ENCODE measurements at regions not wholly inside any gene's neighbourhood (a gene's known extent, or its start where the extent isn't known, plus 50 kb on each side); places are given as distances from the start of the nearest gene placed in this dataset.

DNA sequence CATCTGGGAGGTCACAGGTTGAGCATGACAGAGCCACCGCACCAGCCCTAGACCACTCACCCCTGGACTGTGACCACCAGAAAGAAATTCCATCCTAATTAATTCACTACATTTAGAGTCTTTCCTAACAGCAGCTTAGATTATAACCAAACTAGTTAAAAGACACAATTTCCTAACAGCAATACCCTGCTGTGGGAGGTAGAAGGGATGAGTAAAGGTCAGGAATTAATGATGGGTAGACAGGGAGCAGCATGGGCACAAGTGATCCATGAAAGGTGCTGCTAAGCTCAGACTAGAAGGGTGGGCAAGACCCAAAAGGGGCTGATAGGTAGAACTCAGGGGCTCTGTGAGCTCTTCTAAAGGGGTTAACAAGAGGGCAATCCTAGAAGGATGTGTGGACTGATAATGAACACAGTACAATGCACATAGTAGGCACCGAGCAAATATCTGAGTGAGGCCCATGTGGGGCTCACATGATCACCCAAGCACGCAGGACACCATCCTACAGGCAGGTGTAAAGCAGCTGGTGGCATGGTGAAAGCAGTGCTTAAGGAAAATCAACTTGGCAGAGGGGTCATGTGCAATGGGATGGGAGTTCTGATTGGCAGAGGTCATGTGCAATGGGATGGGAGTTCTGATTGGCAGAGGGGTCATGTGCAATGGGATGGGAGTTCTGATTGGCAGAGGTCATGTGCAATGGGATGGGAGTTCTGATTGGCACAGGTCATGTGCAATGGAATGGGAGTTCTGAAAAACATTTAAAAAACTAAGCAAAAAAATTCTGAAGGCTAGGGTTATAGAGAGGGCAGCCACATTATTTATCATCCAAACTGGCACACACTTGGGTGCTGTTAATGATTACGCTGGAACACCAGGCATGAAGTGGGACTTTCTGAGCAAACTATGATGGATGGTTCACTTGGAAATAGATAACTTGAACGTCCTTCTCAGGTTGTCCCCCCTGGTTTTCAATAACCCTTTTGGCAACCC, 188.2 kb upstream of the FOXQ1 start:
- DNase-seq (ENCODE audit: low read depth), result no peak

DNA sequence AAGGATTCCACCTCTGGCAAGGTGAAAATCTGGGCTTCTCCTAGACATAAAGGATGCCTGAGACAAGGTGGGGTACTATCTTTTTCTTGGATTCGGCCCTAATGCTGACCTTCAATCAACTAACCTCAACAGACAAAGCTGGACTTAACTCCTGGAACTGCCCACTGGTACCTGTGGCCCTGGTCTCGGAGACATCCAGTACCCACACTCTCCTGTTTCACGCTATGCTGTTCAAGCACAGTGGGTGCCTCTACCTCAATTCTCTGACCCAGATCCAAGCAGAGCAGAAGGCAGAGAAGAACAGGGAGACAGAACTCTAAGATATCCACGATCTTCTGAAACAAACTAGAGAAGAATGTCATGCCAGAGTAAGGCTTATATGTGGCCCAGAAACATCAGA, 189.8 kb upstream of the FOXQ1 start:
- DNase-seq (ENCODE audit: low read depth), result no peak

DNA sequence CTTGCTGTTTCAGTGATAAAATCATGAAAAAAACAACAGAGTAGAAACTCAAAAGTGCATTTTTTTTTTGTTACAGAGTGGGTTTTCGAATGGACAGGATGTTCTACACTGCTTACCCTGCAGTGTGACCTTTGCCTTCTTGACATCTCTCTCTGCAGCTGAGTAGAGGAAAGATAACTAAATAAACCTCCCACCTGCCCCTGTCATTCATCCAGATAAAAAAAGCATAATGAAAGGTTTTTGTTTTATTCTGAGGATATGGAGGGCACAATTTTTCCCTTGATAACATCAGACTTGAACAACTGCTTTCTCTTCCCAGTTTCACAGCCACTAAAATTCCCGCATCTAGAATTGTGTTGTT, 193.6 kb upstream of the FOXQ1 start:
- DNase-seq (ENCODE audit: low read depth), result no peak

DNA sequence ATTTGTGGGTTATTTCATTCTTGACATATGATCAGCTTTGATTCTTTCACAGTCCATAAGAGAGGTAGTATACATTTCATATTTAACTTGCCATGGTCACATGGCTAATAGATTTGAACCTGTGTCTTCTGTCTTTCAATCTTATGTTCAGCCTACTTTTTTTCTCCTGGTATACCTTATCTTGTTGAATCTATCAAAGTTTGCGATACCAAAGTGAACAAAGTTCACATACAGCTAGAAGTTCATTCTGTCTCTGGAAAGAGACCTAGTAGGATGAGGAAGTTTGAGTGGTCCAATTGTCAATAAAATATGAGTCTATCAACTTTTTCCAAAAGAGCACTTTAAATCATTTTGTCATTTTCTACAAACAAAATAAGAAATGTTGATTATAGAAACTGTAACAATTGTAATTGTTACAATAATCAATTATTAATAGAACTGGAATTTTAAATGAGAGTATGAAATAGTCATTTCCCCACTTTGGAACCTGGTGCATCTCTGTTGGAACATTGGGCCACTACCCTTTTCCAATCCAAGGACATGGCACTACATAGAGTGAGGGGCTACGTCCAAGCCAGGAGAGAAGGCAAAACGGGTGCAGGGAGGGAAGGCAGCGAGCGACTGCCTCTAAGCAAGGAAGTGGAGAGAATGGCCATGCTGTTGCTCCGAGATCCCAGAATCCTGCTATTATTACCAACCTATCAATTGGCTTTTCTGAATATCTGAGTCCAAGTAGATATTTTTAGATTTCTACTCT, 194.2 kb upstream of the FOXQ1 start:
- no peak for DNase-seq (ENCODE audit: low read depth)

DNA sequence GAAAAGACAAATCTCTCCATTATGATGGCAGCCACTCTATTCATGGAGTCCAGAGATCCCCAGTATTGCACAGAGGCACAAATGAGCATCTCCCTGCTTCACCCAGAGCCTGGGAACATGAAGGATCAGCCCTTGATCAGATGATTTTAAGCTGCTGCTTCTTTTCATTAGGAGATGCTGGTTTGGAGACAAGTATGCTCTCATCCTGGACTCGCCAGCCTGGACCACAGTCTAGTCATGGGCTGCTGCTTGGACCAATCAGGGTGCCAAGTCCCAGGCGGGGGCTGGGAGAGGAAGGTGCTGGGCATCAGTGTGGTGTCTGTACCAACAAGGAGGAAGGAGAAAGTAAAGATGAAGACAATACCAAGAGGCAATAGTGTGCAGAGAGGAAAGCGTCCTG, 195.7 kb upstream of the FOXQ1 start:
- DNase-seq (ENCODE audit: low read depth), result no peak

DNA sequence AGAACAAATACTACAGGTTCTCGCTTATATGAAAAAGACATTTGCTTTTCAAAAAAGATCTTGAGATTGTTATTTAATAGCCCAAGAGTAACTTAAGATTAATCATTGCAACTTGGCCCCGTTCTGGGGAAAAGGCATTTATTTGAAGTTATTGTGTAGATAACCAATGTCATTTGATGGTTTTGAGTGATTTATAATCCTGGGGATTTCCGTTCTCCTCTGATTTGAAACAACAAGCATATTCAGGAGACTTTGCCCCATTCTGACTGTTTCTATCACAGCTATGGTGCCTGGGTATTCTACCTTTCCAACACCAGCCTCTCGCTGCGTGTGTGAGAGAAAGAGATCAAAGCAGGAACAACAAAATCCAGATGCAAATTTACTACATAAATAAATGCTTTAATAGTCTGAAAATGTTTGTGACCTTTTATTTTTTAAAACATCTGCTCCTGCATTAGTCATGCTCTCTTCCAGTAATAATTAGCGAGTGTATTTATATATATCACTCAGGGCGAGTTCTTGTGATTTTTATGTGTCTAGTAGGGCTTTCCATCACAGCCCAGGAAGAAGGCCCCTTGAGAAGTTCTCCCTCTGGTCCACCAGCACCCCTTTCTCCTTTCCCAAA, 197.9 kb upstream of the FOXQ1 start:
- no peak for DNase-seq (ENCODE audit: low read depth)

DNA sequence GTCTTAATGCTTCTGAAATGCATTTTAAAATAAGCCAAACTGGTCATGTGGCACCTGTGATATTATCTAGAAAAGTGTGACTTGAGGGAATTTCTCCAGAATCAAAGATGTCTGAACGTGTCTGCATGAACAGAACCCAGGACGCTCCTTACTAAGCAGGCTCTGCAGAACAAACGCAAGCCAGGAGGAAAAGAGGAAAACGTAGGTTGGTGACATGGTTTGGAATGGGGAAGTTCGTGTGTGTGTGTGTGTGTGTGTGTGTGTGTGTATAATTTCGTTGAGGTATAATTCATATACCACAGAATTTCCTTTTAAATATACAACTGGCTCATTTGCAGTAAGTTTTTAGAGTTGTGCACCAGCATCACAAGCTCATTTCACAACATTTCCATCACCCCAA, 200.5 kb upstream of the FOXQ1 start:
- no peak for DNase-seq (ENCODE audit: low read depth)

DNA sequence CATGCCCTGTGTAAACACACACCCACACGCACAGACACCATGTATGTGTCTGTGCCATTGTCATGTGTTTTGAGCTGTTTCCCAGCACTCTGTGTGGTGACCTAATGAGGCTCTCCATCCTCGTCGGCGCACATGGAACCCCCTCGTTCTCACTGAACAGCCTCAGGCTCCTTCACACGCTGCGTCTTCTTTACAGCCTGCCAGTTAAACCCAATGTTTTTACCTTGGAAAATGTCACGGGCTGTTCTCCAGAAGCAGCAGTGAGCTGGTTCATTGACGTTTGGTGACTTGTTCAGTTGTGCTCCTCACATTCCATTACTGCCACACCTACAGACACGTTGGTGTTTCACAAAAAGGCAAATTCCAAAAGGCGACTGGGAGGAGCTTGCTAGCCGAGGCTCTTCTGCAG, 201.0 kb upstream of the FOXQ1 start:
- DNase-seq (ENCODE audit: low read depth), result no peak

DNA sequence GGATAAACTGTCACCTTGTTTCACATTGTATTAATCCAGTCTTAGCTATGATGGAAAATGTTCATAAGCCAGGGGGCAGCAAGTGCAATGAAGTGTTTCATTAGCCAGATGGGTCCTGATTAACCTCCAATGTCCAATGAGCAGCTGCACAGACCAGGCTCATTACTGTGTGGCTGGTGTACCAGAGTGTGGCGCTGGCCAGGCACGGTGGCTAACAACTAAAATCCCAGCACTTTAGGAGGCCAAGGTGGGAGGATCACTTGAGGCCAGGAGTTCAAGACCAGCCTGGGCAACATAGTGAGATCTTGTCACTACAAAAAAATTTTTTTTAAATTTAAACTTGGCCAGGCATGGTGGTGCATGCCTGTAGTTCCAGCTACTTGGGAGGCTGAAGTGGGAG, 201.7 kb upstream of the FOXQ1 start:
- DNase-seq (ENCODE audit: low read depth), result peak; percentile 33

DNA sequence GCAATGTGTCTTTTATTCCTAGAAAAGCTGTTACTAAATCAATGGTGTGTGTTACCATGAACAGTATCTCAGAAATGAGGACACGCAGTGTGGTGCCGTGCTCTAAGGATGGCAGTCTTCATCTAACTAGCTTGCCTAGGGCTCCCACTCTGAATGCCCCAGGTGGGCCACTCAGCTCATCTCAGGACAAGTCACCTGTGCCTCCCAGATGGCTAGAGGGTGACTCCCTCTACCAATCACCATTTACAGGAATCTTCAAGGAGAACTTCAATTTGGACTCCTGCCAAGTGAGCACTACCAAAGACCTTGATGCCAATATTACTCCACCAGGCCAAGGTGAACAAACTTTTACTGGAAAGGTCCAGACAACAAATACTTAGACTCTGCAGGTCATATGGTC, 202.8 kb upstream of the FOXQ1 start:
- no peak for DNase-seq (ENCODE audit: low read depth)

DNA sequence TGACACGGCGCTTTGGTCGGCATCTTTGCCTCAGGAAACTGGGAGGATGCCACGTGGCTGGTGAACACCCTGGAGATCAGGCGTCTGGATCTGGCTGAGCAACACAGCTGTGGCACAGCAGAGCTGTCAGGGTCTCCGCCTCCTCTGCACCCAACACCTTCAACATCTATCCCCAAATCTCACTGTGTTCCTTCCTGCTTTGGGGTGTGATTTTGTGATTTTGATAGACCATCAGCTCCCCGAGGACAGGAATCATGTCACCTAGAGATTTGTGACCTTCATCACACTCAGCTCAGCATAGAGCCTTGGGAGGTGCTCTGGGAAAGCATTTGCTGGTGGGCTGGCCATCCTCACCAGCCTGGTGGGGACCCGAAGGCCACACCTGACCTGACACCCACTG, 203.7 kb upstream of the FOXQ1 start:
- no peak for DNase-seq (ENCODE audit: low read depth)

DNA sequence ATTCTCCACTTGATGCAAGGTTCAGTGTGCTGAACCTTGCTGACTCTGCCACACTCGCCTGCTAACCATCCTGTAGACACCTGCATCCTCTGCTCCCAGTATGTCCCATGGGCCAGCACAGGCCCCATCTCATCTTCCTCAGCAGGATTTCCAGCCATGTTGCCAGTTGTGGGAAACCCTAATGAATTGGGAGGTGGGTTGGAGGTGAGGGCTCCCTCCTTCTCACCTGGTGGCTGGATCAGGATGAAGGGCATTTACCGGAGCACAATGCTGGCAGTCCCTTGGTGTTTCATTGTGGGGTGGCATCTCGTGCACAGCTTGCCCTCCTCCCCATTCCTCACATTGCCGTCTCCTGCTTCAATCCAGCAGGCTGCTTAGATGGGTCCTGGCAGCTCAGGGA, 204.3 kb upstream of the FOXQ1 start:
- DNase-seq (ENCODE audit: low read depth), result no peak

DNA sequence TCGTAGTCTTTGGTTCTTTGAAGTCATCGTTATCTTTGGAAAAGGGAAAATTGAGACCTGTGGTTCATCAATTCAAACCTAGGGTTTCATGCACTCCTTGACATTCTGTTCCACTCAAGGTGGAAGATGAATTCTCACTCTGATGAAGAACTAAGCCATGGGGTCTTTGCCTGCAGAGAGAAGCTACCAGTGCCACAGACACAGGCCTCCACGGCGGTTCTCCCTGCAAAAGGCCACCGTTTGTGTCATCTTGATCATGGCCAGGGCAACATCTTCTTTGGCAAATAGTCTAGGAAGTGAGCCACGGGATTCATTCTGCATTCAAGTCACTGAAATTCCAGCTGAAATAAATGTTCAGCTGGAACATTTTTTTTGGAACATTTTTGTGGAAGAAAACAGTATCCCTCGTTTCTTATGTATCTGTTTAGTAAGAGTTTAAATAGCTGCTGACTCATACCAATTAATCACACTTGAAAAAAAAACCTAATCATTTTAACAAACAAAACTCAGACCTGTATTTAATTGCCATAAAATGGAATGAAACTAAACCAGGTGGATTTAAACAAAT, 206.0 kb upstream of the FOXQ1 start:
- DNase-seq (ENCODE audit: low read depth), result no peak

DNA sequence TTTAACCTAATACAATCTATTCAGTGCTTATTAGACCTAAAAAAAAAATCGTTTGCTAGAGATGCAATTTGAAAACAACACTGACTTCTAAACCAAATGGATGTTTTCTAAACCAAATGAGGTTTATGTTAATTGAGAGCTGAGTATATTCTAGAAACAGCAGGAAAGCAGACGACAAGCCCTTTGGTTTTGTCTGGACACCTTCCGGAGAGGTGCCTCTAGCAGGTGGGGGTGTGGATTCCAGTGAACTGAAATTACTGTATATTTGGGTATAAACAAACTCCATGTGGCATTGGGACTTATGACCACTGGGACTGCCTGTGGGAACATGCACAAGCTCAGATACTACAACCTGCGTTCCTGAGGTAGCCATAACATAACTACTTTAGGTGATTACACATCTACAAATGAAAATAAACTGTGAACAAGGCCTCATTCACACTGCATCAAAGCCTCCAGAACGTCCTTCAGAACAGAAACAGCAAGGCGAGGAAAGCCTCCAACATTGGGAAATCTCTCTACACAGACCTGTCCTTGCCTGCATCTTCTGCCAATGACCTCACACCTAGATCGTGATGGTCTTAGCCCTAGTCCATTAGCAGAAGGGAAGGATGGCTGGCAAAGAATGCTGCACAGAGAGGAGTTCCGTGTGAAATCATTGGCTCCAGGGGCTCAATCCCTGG, 206.8 kb upstream of the FOXQ1 start:
- no peak for DNase-seq (ENCODE audit: low read depth)

DNA sequence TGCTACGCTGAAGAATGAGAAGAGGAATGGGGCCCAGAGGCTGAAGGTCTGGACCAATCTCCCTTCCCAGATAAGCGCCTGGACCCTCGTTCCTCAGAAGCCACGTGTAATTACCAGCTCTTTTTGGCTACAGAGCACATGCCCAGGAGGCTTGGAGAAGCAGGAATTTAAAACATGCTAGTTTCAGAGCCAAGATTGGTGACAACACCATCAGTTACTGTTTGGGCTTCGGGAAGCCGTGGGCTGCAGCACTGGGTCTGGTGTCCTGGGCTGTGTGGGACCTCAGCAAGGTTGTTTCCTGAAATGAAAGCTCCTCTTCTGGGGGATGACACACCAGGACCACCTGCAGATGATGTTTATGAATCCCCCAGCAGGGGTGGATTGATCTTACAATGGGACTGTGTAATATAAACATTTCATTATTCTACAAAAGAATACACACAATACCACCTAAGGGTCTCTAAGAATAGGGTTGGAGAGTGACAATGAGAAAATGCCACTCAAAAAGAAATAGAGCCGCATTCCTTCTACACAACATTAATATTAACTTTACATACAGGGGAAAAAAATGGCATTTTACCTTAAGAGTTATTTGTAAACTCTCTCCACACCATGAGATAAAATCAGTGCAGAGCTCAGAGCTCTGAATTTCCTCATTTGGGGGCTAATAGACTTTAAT, 207.8 kb upstream of the FOXQ1 start:
- no peak for DNase-seq (ENCODE audit: low read depth)

DNA sequence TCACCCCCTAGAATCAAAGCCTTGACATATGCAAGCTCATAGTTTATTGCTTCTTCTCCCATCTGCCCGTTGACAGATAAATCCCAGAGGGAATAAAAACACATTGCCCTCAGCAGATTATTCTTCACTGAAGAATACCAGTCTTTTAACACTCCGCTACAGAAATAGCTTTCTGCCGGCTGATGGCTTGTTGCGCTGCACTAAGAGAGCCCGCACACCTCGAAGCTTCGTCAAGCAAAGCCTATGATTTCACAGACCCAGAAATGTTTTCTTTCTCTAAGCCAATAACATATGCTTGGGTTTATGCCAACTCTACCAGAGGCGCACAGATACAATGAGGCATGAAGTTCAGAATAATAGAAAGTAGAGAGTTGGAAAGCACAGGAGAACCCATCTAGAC, 208.9 kb upstream of the FOXQ1 start:
- DNase-seq (ENCODE audit: low read depth), result no peak

DNA sequence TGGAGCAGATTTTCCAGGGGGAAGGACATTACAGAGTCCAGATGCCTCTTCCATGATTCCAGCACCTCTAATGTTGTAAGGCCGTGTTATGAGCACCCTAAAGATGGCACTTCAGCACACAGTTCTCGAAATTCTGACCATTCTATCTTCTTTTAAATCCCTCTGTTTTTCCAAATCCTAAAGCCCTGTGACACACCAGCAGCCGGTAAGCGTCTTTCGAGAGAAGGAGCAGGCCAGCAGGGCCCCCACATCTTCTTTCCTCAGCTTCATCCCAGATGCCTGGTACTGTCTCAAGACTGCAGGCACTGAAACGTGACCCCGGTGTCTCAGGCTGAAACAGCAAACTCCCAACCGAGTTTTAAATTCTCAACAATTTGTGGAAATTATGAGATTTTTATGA, 211.6 kb upstream of the FOXQ1 start:
- DNase-seq (ENCODE audit: low read depth), result no peak

DNA sequence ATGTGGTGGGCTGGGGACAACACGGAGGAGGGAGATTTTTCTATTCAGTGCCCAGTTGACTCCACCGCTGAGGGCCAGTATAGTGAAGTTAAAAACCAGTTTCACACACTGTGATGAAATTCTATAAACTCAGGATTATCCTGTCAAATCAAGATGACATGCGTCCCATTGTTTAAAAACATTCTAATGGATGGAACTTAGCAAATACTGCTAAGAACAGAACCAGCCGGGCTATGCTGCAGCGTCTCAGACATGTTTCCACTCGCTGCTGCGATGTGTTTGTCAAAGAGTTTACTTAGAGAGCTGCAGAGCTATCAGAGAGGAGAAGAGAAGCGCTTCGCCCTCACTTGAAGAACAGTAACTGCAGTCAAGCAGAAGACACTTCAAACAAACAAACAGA, 212.6 kb upstream of the FOXQ1 start:
- DNase-seq (ENCODE audit: low read depth), result no peak

DNA sequence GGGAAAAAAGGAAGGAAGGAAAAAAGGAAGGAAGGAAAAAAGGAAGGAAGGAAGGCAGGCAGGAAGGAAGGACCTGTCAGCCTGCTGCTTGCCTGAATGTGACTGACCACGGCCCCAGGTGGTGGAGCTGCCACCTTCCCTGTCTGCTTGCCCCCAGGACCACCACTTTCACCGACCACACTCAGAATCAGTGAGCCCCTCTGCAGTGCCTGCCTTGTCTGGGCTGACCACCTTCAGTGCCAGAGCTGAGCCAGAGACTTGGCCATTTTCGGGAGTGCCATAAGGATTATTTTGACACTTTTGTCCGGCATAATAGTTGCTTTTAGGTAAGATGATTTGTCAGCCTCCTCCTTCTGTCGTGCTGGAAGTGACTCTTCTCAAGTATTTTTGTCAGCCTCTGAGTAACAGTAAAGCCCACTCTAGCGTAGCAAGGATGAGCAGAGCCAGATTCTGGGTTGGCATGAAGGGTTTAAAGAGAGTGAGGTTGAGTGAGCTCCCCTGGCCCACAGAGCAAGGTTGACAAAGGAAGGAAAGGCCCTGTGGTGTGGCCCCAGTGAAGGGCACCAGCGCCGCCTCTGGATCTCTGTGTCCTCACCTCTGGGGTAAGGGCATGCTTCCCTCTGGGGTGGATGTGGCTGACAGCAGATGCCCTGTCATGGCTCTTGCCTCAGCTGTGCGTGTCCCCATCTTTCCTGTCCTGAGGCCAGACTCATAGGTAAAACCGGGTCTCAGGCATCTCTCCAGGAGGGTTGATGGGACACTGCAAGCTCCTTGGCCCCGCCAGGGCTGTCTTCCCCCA, 214.7 kb upstream of the FOXQ1 start:
- no peak for DNase-seq (ENCODE audit: low read depth)

DNA sequence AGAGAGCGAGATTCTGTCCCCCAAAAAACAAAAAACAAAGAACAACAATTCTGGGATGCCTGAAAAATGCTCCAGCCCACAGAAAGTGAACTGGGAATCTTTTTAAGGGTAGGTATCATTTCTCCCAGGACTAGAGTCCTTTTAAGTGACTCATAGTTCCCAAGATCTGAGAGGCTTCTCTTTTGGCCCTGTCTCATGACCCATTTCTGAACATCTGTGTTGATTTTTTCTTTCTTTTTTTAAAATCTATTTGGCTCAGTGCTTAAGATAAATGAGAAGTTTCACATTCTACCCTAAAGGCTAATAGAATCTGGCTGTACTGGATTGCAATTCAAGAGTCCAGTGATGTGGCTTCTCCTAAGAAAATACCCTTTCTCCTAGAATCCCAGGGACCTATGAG, 217.6 kb upstream of the FOXQ1 start:
- no peak for DNase-seq (ENCODE audit: low read depth)

Data from HT1080 (cell line).